DND-41 (cell line): ENCODE measurements at regions not wholly inside any gene's neighbourhood (a gene's known extent, or its start where the extent isn't known, plus 50 kb on each side); places are given as distances from the start of the nearest gene placed in this dataset.

Experiments
- ATAC-seq: fragments of 200-7000 bp; cut with Tn5 transposase; 3 replicates; pipeline ENCODE4 v1.9.1; 2021; ENCODE audit warnings: low read depth; ENCODE audit not compliant: insufficient read depth
- DNase-seq: peaks from one replicate; pipeline ENCODE4 v3.0.0-alpha.2; 2020
- H2AFZ ChIP-seq: 2 replicates; pipeline ENCODE4 v1.6.0; 2012; ENCODE audit warnings: low read depth, low read length
- H3K27ac ChIP-seq: 2 replicates; pipeline ENCODE4 v1.5.1; 2012; ENCODE audit warnings: low read length, inconsistent platforms
- H3K27me3 ChIP-seq: fragments of 200-600 bp; sonication (generic); 2 replicates; pipeline ENCODE4 v1.6.0; 2012; ENCODE audit warnings: low read length, mild to moderate bottlenecking, inconsistent platforms; ENCODE audit not compliant: insufficient read depth, poor library complexity
- H3K36me3 ChIP-seq: 2 replicates; pipeline ENCODE4 v1.5.1; 2012; ENCODE audit warnings: low read length, inconsistent platforms; ENCODE audit not compliant: insufficient read depth
- H3K4me1 ChIP-seq: 2 replicates; pipeline ENCODE4 v1.5.1; 2012; ENCODE audit warnings: mild to moderate bottlenecking, low read length; ENCODE audit not compliant: insufficient read depth
- H3K4me2 ChIP-seq: 2 replicates; pipeline ENCODE4 v1.6.0; 2012; ENCODE audit warnings: mild to moderate bottlenecking, moderate library complexity, low read length, inconsistent platforms; ENCODE audit not compliant: insufficient read depth
- H3K4me3 ChIP-seq, 2 experiments: fragments of 200-600 bp in 1 of 2; shearing (Covaris generic) in 1 of 2; 2 replicates each; pipeline ENCODE4 v1.5.1; 2012 to 2016; ENCODE audit warnings: inconsistent platforms in 2 of 2, low read length in 2 of 2, mild to moderate bottlenecking in 2 of 2, low read depth in 1 of 2, moderate library complexity in 1 of 2
- H3K79me2 ChIP-seq: 2 replicates; pipeline ENCODE4 v1.6.0; 2012; ENCODE audit warnings: low read length, inconsistent platforms; ENCODE audit not compliant: insufficient read depth
- H3K9ac ChIP-seq: 2 replicates; pipeline ENCODE4 v1.6.0; 2012; ENCODE audit warnings: low read depth, mild to moderate bottlenecking, inconsistent platforms, low read length, moderate library complexity
- H3K9me3 ChIP-seq: 2 replicates; pipeline ENCODE4 v1.5.1; 2012; ENCODE audit warnings: low read length, moderate library complexity, mild to moderate bottlenecking, inconsistent platforms; ENCODE audit not compliant: insufficient read depth, severe bottlenecking
- H4K20me1 ChIP-seq: 2 replicates; pipeline ENCODE4 v1.6.0; 2012; ENCODE audit warnings: low read length; ENCODE audit not compliant: insufficient read depth
- CTCF ChIP-seq: IDR thresholded peaks from 2 replicates; pipeline ENCODE4 v1.5.1; 2012; ENCODE audit warnings: borderline replicate concordance, low read length, moderate library complexity, mild to moderate bottlenecking; ENCODE audit not compliant: poor library complexity, severe bottlenecking; ENCODE audit errors: extremely low read depth
- EZH2 ChIP-seq: IDR thresholded peaks from 3 replicates; pipeline ENCODE4 v1.6.1; 2012; ENCODE audit warnings: borderline replicate concordance, low read depth, mild to moderate bottlenecking, moderate library complexity, low read length, inconsistent platforms; ENCODE audit not compliant: severe bottlenecking

- DNase-seq (no peak), ATAC-seq (no peak)
- no peak for TF ChIP-seq CTCF
- no peak for TF ChIP-seq EZH2
- Histone ChIP-seq H3K27ac (no peak overlapping the region), H3K79me2 (no peaks in the 10 kb centered on the region), H3K27me3 (no peaks in the 10 kb centered on the region), H2AFZ (no peak overlapping the region), H3K9me3 (no peaks in the 10 kb centered on the region), H3K4me3 (no peak overlapping the region), H4K20me1 (no peaks in the 10 kb centered on the region), H3K36me3 (no peaks in the 10 kb centered on the region), H3K4me2 (no peak overlapping the region), H3K9ac (no peak overlapping the region), H3K4me1 (no peaks in the 10 kb centered on the region)
Measured at GRCh38 chr2:215847056-215847455, 166.3 kb downstream of the MREG start.

- Histone ChIP-seq H2AFZ (no peak overlapping the region), H3K4me3 (no peak overlapping the region), H3K9me3 (no peaks in the 10 kb centered on the region), H3K79me2 (no peaks in the 10 kb centered on the region), H4K20me1 (no peaks in the 10 kb centered on the region), H3K27me3 (no peaks in the 10 kb centered on the region), H3K4me2 (no peak overlapping the region), H3K27ac (no peak overlapping the region), H3K36me3 (no peaks in the 10 kb centered on the region), H3K9ac (no peak overlapping the region), H3K4me1 (no peaks in the 10 kb centered on the region)
- DNase-seq (no peak), ATAC-seq (no peak)
- TF ChIP-seq EZH2, result no peak
- no peak for TF ChIP-seq CTCF
Measured at GRCh38 chr2:215845839-215846586, 167.3 kb downstream of the MREG start.

- H3K79me2 ChIP-seq, result no peaks in the 10 kb centered on the region
- H3K4me2 ChIP-seq, result no peak overlapping the region
- no peak overlapping the region for H3K27ac ChIP-seq
- H3K4me3 ChIP-seq, result no peak overlapping the region
- no peaks in the 10 kb centered on the region for H3K4me1 ChIP-seq
- no peaks in the 10 kb centered on the region for H3K36me3 ChIP-seq
- ATAC-seq (no peak), DNase-seq (no peak)
- no peaks in the 10 kb centered on the region for H3K9me3 ChIP-seq
- no peak overlapping the region for H3K9ac ChIP-seq
- TF ChIP-seq EZH2, result no peak
- TF ChIP-seq CTCF, result no peak
- H4K20me1 ChIP-seq, result no peaks in the 10 kb centered on the region
- H2AFZ ChIP-seq, result no peak overlapping the region
- H3K27me3 ChIP-seq, result no peaks in the 10 kb centered on the region
Measured at GRCh38 chr2:215843579-215843978, 169.8 kb downstream of the MREG start.
